K562 (cell line): ENCODE measurements at regions not wholly inside any gene's neighbourhood (a gene's known extent, or its start where the extent isn't known, plus 50 kb on each side); places are given as distances from the start of the nearest gene placed in this dataset.

Source experiments
- ATAC-seq: fragments of 200-7000 bp; cut with Tn5 transposase; 3 replicates; pipeline ENCODE4 v1.9.1; 2020; ENCODE audit warnings: moderate library complexity
- BruUV-seq: library from RNA; stranded (reverse); fragments of 400-500 nt; replicated peaks from 2 replicates; lab custom pipeline; 2021; lab: Mats Ljungman, UMichigan
- CTCF ChIA-PET: fragments of 300-600 bp; formaldehyde crosslinking; extraction: SDS; loops from one replicate; lab custom pipeline; 2021; ENCODE audit warnings: low intra/inter-chr PET ratio; lab: Yijun Ruan, JAX
- POLR2A ChIA-PET: fragments of 300-600, 350-650 bp; sonication (Branson Sonifier 250); formaldehyde crosslinking; extraction: SDS; loops from one replicate; lab custom pipeline; 2021; ENCODE audit warnings: antibody characterized with exemption, inconsistent platforms; lab: Yijun Ruan, JAX
- DNase-seq, 4 experiments: peaks; one replicate each; pipeline versions ENCODE4 v3.0.0 to v3.0.0-alpha.2; 2011 to 2018; ENCODE audit warnings: low spot score in 3 of 4, mixed read lengths in 3 of 4; ENCODE audit errors: extremely low read depth in 1 of 4
- FAIRE-seq: peaks from 2 replicates; lab custom pipeline; 2011; peaks lifted over from hg19 to GRCh38; lab: Jason Lieb, UNC
- H2AFZ ChIP-seq: 2 replicates; pipeline ENCODE4 v1.6.0; 2011; ENCODE audit warnings: low read depth, low read length, control low read depth, inconsistent platforms
- H3K27ac ChIP-seq: fragments of 200-600 bp; 3 replicates; pipeline ENCODE4 v1.8.0; 2011; ENCODE audit warnings: low read depth, mild to moderate bottlenecking, control low read depth, inconsistent platforms, low read length, moderate library complexity, mixed read lengths; ENCODE audit errors: extremely low read depth
- H3K27me3 ChIP-seq, 2 experiments: fragments of 300-600 bp in 1 of 2; 2 replicates in 1 of 2; 3 replicates in 1 of 2; pipeline versions ENCODE4 v1.6.0 to v1.8.0; 2011; ENCODE audit warnings: inconsistent platforms in 2 of 2, low read length in 2 of 2, mild to moderate bottlenecking in 1 of 2, mixed read lengths in 1 of 2, moderate library complexity in 1 of 2; ENCODE audit not compliant: control insufficient read depth in 2 of 2, insufficient read depth in 2 of 2
- H3K36me3 ChIP-seq: fragments of 300-600 bp; 3 replicates; pipeline ENCODE4 v1.8.0; 2011; ENCODE audit warnings: mild to moderate bottlenecking, low read length, inconsistent platforms; ENCODE audit not compliant: control insufficient read depth, insufficient read depth
- H3K4me1 ChIP-seq, 2 experiments: fragments of 200-600 bp in 1 of 2; replicated peaks in 1 of 2; 2 replicates in 1 of 2; 3 replicates in 1 of 2; pipeline versions ENCODE4 v1.5.1 to v1.8.0; 2011; ENCODE audit warnings: inconsistent platforms in 2 of 2, low read length in 2 of 2, mild to moderate bottlenecking in 1 of 2, mixed read lengths in 1 of 2, moderate library complexity in 1 of 2; ENCODE audit not compliant: control insufficient read depth in 2 of 2, insufficient read depth in 2 of 2
- H3K4me2 ChIP-seq: 2 replicates; pipeline ENCODE4 v1.6.1; 2011; ENCODE audit warnings: low read length, control low read depth, inconsistent platforms, mixed read lengths; ENCODE audit not compliant: insufficient read depth
- H3K4me3 ChIP-seq: fragments of 200-600 bp; sonication (generic), shearing (Covaris generic); 2 replicates; pipeline ENCODE4 v1.5.1; 2016; ENCODE audit warnings: control low read depth, inconsistent platforms
- H3K79me2 ChIP-seq: fragments of 200-600 bp; 3 replicates; pipeline ENCODE4 v1.8.0; 2011; ENCODE audit warnings: low read length, inconsistent platforms; ENCODE audit not compliant: control insufficient read depth, insufficient read depth
- H3K9ac ChIP-seq, 2 experiments: 2 replicates each; pipeline versions ENCODE4 v1.6.0 to v1.6.1; 2011; ENCODE audit warnings: low read depth in 2 of 2, low read length in 2 of 2, control low read depth in 1 of 2, inconsistent platforms in 1 of 2, mild to moderate bottlenecking in 1 of 2, mixed read lengths in 1 of 2; ENCODE audit not compliant: insufficient read depth in 1 of 2
- H3K9me1 ChIP-seq: one replicate; pipeline ENCODE4 v1.6.0; 2011; ENCODE audit warnings: inconsistent platforms, mild to moderate bottlenecking, low read length, moderate library complexity; ENCODE audit not compliant: control insufficient read depth, insufficient read depth
- H3K9me3 ChIP-seq: replicated peaks from 2 replicates; pipeline ENCODE4 v1.5.1; 2011; ENCODE audit warnings: low read depth, low read length, inconsistent platforms; ENCODE audit not compliant: control insufficient read depth, insufficient read depth
- H4K20me1 ChIP-seq: replicated peaks from 2 replicates; pipeline ENCODE4 v1.6.1; 2011; ENCODE audit warnings: low read length, inconsistent platforms, mixed read lengths; ENCODE audit not compliant: control insufficient read depth, insufficient read depth
- GABPB2 ChIP-seq: fragments of 250-450 bp; sonication (Bioruptor Pico); conservative IDR thresholded peaks from 2 replicates; pipeline ENCODE4 v1.5.1; 2021; ENCODE audit warnings: mild to moderate bottlenecking
- HMG20B ChIP-seq: fragments of 250-450 bp; sonication (Bioruptor Pico); IDR thresholded peaks from 2 replicates; pipeline ENCODE4 v1.5.0; 2021; ENCODE audit warnings: mild to moderate bottlenecking
- POLR2B ChIP-seq: fragments of 450-650 bp; IDR thresholded peaks from 2 replicates; pipeline ENCODE4 v1.6.1; 2018; ENCODE audit warnings: low read depth; ENCODE audit not compliant: partially characterized antibody
- RBM15 ChIP-seq: fragments of 200-400 bp; formaldehyde crosslinking; IDR thresholded peaks from 2 replicates; pipeline ENCODE4 v1.6.1; 2018; ENCODE audit warnings: mild to moderate bottlenecking, low read length, moderate library complexity; ENCODE audit not compliant: insufficient read depth
- SOX6 ChIP-seq: fragments of 450-650 bp; IDR thresholded peaks from 2 replicates; pipeline ENCODE4 v1.6.1; 2014; ENCODE audit warnings: mild to moderate bottlenecking
- ZBTB17 ChIP-seq: fragments of 450-650 bp; formaldehyde crosslinking; IDR thresholded peaks from 2 replicates; pipeline ENCODE4 v1.4.0; 2020; ENCODE audit warnings: mild to moderate bottlenecking
- ZNF764 ChIP-seq: fragments of 250-450 bp; sonication (Bioruptor Pico); IDR thresholded peaks from 2 replicates; pipeline ENCODE4 v1.4.0; 2020; ENCODE audit warnings: low read depth, mild to moderate bottlenecking, moderate library complexity
- WGBS: fragments of 100-300 bp; shearing (Covaris generic); methylation state at CpG from one replicate; pipeline ENCODE4 v1.1.6; 2016; ENCODE audit warnings: low coverage, mixed read lengths; ENCODE audit not compliant: insufficient coverage; ENCODE audit errors: missing lambda C conversion rate; 5-methylcytosine and 5-hydroxymethylcytosine counted together
- in situ Hi-C: fragments of 300-500 bp; cut with MboI; formaldehyde crosslinking; loops from 4 replicates; pipeline ENCODE4 v1.15.0; 2018; ENCODE audit warnings: inconsistent platforms, mixed read lengths
- intact Hi-C: fragments of 100-400 bp; cut with micrococcal nuclease; formaldehyde crosslinking; loops from 2 replicates; pipeline ENCODE4 v1.14.2; 2022
- TF ChIP-seq, protein P1 (sequence below): sonication (generic); formaldehyde crosslinking; IDR thresholded peaks from 2 replicates; pipeline ENCODE4 v1.8.1; 2023; ENCODE audit warnings: mild to moderate bottlenecking, missing genetic modification reagents, moderate library complexity
- TF ChIP-seq, protein P2 (sequence below): fragments of 250-450 bp; sonication (Bioruptor Pico); IDR thresholded peaks from 2 replicates; pipeline ENCODE4 v1.4.0; 2020; ENCODE audit warnings: mild to moderate bottlenecking

DNA sequence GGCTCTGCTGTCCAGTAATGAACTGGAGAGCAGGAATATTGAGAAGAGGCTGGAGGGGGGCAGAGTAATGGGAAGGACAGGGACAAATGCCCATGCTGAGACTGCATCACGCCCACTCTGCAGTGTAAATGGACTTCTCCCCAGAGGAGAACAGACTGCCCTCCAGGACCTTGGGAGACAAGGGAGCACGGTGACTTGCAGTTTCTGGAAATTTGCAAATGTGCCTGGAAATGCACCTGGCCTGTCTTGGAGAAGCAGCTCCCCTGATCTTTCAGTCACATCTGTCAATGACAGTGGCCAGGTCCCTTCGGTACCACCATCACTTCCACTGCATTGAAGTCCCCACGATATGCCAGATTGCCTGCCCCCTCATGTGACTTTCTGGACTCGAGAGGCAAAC, 178.7 kb upstream of the SH3BP4 start:
- ChIA-PET CTCF (no interaction called here), POLR2A (interaction anchor here (0.6 kb wide), 1 partner anchor 43 kb away, joined by 3 read pairs; no protein-coding TSS in a partner anchor)
- H3K36me3 ChIP-seq: no peaks in the 10 kb centered on the region
- no peak overlapping the region for H3K9ac ChIP-seq
- H3K4me3 ChIP-seq: no peak overlapping the region
- H3K27ac ChIP-seq: no peak overlapping the region
- H3K79me2 ChIP-seq: no peaks in the 10 kb centered on the region
- TF ChIP-seq ZBTB17 (CRISPR knock-in tag) (no peak), RBM15 (no peak), ZNF764 (CRISPR knock-in tag) (no peak), POLR2B (no peak)
- TF ChIP-seq, protein P1, sequence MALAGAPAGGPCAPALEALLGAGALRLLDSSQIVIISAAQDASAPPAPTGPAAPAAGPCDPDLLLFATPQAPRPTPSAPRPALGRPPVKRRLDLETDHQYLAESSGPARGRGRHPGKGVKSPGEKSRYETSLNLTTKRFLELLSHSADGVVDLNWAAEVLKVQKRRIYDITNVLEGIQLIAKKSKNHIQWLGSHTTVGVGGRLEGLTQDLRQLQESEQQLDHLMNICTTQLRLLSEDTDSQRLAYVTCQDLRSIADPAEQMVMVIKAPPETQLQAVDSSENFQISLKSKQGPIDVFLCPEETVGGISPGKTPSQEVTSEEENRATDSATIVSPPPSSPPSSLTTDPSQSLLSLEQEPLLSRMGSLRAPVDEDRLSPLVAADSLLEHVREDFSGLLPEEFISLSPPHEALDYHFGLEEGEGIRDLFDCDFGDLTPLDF (CRISPR knock-in tag): no peak
- intact Hi-C loops: no loop called here
- no peaks in the 10 kb centered on the region for H3K9me3 ChIP-seq
- no peak for FAIRE-seq
- no peak for ATAC-seq
- H3K27me3 ChIP-seq: no peaks in the 10 kb centered on the region; a peak in 1 of 5 replicates
- 0% methylated on average over 4 of the region's 5 CpGs for WGBS
- no peak overlapping the region for H2AFZ ChIP-seq
- no peaks in the 10 kb centered on the region for H3K9me1 ChIP-seq
- BruUV-seq: no TSS peak
- no peaks in the 10 kb centered on the region for H3K4me1 ChIP-seq
- H4K20me1 ChIP-seq: no peaks in the 10 kb centered on the region
- in situ Hi-C loops: no loop called here
- no peak for DNase-seq
- H3K4me2 ChIP-seq: no peak overlapping the region

DNA sequence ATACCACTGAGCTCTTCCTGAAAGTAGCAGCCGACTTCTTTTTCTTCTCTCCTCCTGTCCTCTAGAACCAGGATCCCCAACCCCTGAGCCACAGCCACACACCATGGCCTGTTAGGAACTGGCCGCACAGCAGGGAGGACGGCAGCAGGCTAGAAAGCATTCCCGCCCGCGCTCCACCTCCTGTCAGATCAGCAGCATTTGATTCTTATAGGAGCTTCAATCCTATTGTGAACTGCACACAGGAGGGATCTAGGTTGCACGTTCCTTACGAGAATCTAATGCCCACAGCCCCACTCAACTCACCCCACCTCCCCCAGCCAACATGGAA, 179.1 kb upstream of the SH3BP4 start:
- Histone ChIP-seq H3K36me3 (no peaks in the 10 kb centered on the region), H3K9me3 (no peaks in the 10 kb centered on the region), H3K79me2 (no peaks in the 10 kb centered on the region), H3K4me3 (no peak overlapping the region), H3K27me3 (no peaks in the 10 kb centered on the region; a peak in 1 of 5 replicates), H3K9me1 (no peaks in the 10 kb centered on the region), H4K20me1 (no peaks in the 10 kb centered on the region), H3K9ac (no peak overlapping the region)
- ChIA-PET POLR2A (no interaction called here), CTCF (no interaction called here)
- in situ Hi-C loops: no loop called here
- WGBS: 0% methylated on average over 5 of the region's 8 CpGs
- ATAC-seq: no peak
- TF ChIP-seq GABPB2 (CRISPR knock-in tag) (no peak), SOX6 (no peak), HMG20B (CRISPR knock-in tag) (no peak)
- TF ChIP-seq, protein P2, sequence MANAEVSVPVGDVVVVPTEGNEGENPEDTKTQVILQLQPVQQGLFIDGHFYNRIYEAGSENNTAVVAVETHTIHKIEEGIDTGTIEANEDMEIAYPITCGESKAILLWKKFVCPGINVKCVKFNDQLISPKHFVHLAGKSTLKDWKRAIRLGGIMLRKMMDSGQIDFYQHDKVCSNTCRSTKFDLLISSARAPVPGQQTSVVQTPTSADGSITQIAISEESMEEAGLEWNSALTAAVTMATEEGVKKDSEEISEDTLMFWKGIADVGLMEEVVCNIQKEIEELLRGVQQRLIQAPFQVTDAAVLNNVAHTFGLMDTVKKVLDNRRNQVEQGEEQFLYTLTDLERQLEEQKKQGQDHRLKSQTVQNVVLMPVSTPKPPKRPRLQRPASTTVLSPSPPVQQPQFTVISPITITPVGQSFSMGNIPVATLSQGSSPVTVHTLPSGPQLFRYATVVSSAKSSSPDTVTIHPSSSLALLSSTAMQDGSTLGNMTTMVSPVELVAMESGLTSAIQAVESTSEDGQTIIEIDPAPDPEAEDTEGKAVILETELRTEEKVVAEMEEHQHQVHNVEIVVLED: no peak
- TF ChIP-seq, all 486 proteins: peak for 0
- Histone ChIP-seq H2AFZ (no peak overlapping the region), H3K27ac (no peak overlapping the region), H3K4me2 (no peak overlapping the region), H3K4me1 (no peaks in the 10 kb centered on the region)
- BruUV-seq: no TSS peak
- intact Hi-C loops: no loop called here
- DNase-seq (no peak), FAIRE-seq (no peak)
